ENCODE measurements at regions not wholly inside any gene's neighbourhood (a gene's known extent, or its start where the extent isn't known, plus 50 kb on each side); places are given as distances from the start of the nearest gene placed in this dataset.

DNA sequence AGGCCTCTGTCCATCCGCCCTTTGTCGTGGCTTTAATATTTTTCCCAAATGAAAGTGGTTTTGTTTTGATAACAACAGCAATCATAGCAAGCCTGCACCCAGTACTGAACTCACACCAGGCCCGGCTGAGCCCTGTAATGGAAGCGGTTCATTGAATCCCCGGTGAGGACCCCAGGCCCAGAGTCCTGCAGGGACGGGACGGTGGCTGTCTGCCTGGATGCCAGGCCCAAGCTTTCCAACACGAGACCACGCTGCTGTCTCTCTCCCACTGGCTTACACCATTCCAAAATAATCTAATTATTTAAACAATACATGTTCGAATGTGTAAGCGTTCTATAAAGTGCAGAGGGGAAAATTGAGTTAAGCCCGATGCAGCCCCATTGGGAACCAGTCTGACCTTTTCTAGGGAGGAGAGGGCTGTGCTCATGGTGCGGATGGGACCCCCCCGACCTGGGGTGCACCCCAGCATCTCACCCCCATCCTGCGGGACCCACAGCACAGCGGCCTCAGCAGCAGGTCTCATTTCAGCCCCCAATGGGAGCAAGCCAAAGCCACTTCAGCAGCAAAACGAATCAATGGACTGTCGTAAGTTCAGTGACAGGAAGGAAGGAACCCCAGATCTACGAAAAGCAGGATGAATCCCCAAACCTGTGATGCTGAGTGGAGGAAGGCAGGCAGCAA is 1046.9 kb downstream of the BRD1 start:
- TF ChIP-seq, protein P1, sequence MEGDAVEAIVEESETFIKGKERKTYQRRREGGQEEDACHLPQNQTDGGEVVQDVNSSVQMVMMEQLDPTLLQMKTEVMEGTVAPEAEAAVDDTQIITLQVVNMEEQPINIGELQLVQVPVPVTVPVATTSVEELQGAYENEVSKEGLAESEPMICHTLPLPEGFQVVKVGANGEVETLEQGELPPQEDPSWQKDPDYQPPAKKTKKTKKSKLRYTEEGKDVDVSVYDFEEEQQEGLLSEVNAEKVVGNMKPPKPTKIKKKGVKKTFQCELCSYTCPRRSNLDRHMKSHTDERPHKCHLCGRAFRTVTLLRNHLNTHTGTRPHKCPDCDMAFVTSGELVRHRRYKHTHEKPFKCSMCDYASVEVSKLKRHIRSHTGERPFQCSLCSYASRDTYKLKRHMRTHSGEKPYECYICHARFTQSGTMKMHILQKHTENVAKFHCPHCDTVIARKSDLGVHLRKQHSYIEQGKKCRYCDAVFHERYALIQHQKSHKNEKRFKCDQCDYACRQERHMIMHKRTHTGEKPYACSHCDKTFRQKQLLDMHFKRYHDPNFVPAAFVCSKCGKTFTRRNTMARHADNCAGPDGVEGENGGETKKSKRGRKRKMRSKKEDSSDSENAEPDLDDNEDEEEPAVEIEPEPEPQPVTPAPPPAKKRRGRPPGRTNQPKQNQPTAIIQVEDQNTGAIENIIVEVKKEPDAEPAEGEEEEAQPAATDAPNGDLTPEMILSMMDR (IDR thresholded peaks at IDR 0.05; ENCODE audit: borderline replicate concordance, insufficient read depth, low read depth, low read length) = no peak
- H3K4me3 ChIP-seq (ENCODE audit: low read depth, low read length) = no peak overlapping the region

DNA sequence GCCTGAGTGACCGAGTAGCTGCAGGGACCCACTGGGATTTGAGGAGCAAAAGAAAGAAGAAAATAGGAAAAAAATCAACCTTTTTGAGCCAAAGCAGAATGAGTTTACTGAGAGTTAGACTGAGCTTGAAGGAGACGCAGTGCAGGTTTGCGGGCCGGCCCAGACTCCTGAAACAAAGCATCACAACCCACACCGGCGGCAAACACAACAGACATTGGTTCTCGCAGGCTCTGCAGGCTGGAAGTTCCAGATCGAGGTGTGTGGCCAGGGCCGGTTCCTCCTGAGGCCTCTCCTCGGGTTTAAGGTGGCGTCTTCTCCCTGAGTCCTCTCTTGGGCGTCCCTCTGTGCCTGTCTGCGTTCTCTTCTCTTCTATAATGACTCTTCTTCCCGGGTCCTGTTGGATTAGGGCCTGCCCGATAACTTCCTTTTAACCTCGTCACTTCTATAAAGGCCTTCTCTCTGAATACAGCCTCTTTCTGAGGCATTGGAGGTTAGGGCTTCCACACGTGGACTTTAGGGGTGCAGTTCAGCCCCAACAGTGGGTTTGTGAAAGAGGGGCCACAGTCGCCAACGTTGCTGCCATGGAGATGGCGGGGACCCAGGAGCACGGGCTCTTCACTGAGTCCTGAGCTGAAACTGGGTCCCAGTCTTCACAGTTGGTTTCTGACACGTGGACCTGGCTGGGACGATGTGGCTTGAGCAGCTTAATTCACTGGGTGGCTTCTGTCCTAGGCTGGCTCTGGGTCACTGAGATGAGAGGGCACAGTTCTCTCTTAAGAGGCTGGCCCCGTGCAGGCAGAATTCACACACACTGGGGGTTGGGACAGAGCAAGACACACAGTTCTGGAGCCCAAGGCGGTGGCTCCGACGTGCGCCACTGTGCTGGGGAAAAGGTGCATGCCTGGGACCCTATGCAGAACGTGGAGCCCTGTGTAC is 1047.7 kb downstream of the BRD1 start:
- H3K4me3 ChIP-seq (ENCODE audit: low read depth, low read length) = no peak overlapping the region
- TF ChIP-seq, protein P1 (IDR thresholded peaks at IDR 0.05; ENCODE audit: borderline replicate concordance, insufficient read depth, low read depth, low read length) = no peak

DNA sequence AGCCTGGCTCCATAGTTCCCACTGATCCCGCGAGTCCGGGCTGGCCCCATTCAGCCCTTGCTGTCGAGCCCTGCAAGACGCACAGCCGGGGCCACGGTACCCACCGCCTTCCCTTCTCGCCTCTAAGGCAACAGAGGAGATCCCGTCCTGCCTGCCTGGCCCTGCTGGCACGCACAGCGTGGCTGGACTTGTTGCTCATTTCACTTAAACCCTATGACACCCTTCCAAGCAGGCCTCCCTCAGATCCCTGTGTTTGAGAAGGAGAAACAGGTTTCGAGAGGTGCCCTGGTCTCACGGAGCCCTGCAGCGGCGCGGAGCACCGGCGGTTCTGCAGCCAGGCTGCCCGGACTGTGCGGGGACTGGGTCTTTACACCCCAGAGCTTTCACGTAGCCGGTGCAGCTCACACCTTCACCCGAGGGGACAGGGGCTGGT is 1048.4 kb downstream of the BRD1 start:
- no peak overlapping the region for H3K4me3 ChIP-seq (ENCODE audit: low read depth, low read length)
- TF ChIP-seq, protein P1 (IDR thresholded peaks at IDR 0.05; ENCODE audit: borderline replicate concordance, insufficient read depth, low read depth, low read length) = no peak

DNA sequence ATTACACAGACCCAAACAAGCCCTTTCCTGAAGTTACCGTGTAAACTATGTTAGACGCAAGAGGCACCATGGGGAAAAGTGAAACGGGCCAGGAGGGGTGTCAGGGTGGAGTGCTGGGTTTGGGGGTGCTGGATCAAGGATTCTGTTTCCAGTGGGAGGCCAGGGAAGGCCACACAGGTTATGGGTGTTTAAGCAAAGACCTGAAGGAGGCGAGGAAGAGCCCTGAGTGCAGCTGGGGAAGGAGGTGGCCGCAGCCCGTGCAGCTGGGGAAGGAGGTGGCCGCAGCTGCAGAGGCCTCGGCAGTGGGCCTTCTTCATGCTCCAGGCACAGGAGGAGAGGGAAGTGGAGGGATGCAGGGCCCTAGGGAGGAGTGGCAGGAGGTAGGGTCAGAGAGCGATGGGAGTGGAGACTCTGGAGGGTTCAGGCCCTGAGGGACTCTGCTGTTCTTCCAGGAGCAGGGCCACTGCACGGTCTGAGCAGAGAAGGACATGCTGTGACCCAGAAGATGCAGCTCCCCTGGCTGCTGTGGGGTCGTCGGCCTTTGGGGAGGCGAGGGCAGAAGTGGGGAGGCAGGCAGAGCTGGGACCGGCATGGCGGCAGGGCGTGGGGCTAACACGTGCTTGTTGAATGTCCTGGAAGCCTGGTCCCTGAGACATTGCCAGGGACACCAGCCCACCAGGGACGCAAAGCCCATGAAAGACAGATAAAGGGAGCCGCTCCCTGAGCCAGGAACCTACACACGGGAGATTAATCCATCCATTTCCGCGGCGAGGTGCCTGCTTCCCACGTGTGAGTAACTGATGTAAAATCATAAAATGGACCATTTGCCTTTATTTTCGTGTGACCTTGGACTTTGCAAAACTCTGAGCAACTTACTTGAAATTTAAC is 1049.1 kb downstream of the BRD1 start:
- H3K4me3 ChIP-seq (ENCODE audit: low read depth, low read length) = no peak overlapping the region
- TF ChIP-seq, protein P1 (IDR thresholded peaks at IDR 0.05; ENCODE audit: borderline replicate concordance, insufficient read depth, low read depth, low read length) = no peak

DNA sequence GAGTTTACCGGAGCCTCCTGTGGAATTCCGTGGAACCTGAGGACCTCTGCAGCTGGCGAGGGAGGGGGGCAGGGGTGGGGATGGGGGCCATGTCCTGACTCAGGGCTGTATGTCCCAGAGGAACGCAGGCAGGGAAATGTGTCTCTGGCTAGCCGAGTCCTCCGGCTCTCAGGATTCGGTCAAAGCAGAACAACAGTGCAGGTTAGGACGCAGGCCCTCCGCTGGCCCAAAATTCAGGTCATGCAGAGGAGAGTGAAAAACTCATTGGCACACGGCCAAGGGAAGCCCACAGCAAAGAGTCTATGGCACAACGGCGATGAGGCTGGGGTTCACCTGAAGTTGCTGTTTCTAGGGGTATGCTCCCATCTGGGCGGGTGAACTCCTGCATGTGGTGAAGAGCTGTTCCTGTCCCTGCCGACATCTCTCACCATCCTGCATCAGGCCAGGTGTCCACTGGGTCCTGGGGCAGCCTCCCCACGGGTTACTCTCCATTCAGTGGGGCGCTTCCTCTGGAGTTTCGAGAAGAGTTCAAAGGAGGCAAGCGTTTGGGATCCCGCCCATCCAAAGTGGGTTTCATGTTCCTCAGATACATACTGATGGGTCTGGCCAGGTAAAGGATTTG is 1055.3 kb downstream of the BRD1 start:
- TF ChIP-seq, protein P1 (IDR thresholded peaks at IDR 0.05; ENCODE audit: borderline replicate concordance, insufficient read depth, low read depth, low read length) = no peak
- no peak overlapping the region for H3K4me3 ChIP-seq (ENCODE audit: low read depth, low read length)

DNA sequence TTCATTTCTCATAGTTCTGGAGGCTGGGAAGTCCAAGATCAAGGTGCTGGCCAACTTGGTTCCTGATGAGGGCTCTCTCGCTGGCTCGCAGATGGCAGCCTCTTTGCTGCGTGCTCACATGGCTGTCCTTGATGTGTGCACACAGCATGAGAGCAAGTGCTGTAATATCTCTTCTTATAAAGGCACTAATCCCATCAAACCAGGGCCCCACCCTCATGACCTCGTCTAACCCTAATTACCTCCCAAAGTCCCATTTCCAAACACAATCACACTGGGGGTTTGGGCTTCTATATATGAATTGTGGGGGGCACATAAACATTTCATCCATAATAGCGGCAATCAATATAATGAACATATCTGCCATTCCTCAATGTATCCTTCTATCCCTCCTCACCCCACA is 1062.1 kb downstream of the BRD1 start:
- TF ChIP-seq, protein P1 (IDR thresholded peaks at IDR 0.05; ENCODE audit: borderline replicate concordance, insufficient read depth, low read depth, low read length) = no peak
- no peak overlapping the region for H3K4me3 ChIP-seq (ENCODE audit: low read depth, low read length)
